OCI-LY3 (cell line): ENCODE measurements at regions not wholly inside any gene's neighbourhood (a gene's known extent, or its start where the extent isn't known, plus 50 kb on each side); places are given as distances from the start of the nearest gene placed in this dataset.

Experiments
- CTCF ChIP-seq: fragments of 200-600, 300-600 bp; sonication (generic); IDR thresholded peaks from 2 replicates; pipeline ENCODE4 v1.5.1; 2014; ENCODE audit warnings: antibody characterized with exemption, low read length, low read depth
- EZH2phosphoT487 ChIP-seq: fragments of 200-600 bp; shearing (Covaris generic); IDR thresholded peaks from 2 replicates; pipeline ENCODE4 v1.6.1; 2018; ENCODE audit warnings: antibody characterized with exemption, mixed run types, low read depth

GRCh38 chr6:62714112-62714511 is 428.1 kb upstream of the KHDRBS2 start:
- TF ChIP-seq CTCF (no peak), EZH2phosphoT487 (no peak)
